Activated T-helper 1 cell treated with anti-CD3 and anti-CD28 coated beads, Interleukin-12 subunit alpha, Interleukin-12 subunit beta, Interleukin-2, Interleukin-4 antibody, amounts not matched to agents 30 ng/mL and 10 ng/mL and 1 ng/mL, durations not matched to agents 14 hours and 24 hours and 36 hours (primary cell): ENCODE measurements at regions not wholly inside any gene's neighbourhood (a gene's known extent, or its start where the extent isn't known, plus 50 kb on each side); places are given as distances from the start of the nearest gene placed in this dataset.
"Not testable (repeated sequence)": the region's sequence is repeated elsewhere in the genome, so short reads cannot be mapped to it uniquely, and the experiment has no call there.

ENCODE experiments used
- DNase-seq: peaks from one replicate; pipeline ENCODE4 v3.0.0; 2021; ENCODE audit warnings: low spot score
- H3K27ac Mint-ChIP-seq: one replicate; pipeline ENCODE4 v1.8.0; 2021; ENCODE audit warnings: mild to moderate bottlenecking, mixed read lengths
- H3K27me3 Mint-ChIP-seq: one replicate; pipeline ENCODE4 v1.8.0; 2022; ENCODE audit warnings: mild to moderate bottlenecking, moderate library complexity, mixed read lengths; ENCODE audit not compliant: insufficient read depth
- H3K36me3 Mint-ChIP-seq: one replicate; pipeline ENCODE4 v1.8.0; 2021; ENCODE audit warnings: low read depth, mixed read lengths
- H3K4me1 Mint-ChIP-seq: one replicate; pipeline ENCODE4 v1.8.0; 2021; ENCODE audit warnings: low read depth, mixed read lengths
- H3K4me3 Mint-ChIP-seq: one replicate; pipeline ENCODE4 v1.8.0; 2021; ENCODE audit warnings: mild to moderate bottlenecking, moderate library complexity, mixed read lengths
- H3K9me3 Mint-ChIP-seq: one replicate; pipeline ENCODE4 v1.8.0; 2021; ENCODE audit warnings: mixed read lengths
- intact Hi-C: fragments of 100-400 bp; cut with micrococcal nuclease; formaldehyde crosslinking; loops from one replicate; pipeline ENCODE4 v1.15.1; 2024

DNA sequence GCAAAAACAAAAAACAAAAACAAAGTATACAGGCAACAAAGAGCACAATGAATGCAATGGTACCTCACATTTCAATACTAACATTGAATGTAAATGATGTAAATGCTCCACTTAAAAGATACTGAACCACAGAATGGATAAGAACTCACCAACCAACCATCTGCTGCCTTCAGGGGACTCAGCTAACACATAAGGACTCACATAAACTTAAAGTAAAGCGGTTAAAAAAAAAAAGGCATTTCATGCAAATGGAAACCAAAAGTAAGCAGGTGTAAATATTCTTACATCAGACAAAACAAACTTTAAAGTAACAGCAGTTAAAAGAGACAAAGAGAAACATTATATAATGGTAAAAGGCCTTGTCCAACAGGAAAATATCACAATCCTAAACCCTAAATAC is 156.1 kb downstream of the LTN1 start:
- H3K4me3 Mint-ChIP-seq: peak overlapping the region; percentile 83
- intact Hi-C loops: loop anchor here (1.0 to 10.0 kb wide), 5 partner anchors 34 to 188 kb away; partner anchors contain the start of genes LTN1 and USP16
- peaks cover 15% of the 10 kb centered on the region for H3K36me3 Mint-ChIP-seq
- H3K27me3 Mint-ChIP-seq, DNase-seq: not testable (repeated sequence)
- peaks cover 64% of the 10 kb centered on the region for H3K4me1 Mint-ChIP-seq
- peak overlapping the region; percentile 93 for H3K27ac Mint-ChIP-seq
- H3K9me3 Mint-ChIP-seq: peaks cover 10% of the 10 kb centered on the region

DNA sequence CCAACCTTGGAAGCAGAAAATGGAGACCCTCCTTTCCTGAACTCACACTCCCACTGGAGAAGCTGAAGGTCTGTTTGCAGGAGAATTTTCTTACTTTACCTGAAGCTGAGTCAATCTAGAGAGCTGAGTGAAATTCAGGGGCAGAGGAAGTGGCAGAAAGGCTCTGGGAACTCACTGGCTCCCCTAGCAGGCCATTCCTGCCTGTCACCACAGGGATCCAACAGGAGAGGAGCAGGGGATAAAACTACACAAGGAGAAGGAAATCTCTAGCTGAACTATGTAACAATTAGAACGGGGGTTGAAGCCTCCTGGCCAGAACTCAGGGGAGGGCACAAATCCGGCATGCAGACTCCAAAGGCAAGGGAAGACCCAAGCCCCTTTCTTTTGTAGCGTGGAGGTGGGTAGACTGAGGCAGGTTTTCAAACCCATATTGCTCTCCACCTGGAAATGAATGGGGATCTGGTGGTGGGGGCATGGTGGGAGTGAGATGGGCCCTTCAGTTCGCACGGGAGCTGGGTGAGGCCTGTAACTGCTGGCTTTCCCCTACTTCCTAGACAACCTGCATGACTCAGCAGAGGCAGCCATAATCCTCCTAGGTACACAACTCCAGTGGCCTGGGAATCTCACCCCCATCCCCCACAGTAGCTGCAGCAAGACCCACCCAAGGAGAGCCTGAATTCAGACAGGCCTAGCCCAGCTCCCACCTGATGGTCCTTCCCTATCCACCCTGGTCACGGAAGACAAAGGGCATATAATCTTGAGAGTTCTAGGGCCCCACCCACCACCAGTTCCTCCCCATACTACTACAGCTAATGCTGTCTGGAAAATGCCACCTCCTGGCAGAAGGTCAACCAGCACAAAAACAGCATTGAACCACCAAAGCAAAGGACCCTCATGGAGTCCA is 158.1 kb downstream of the LTN1 start:
- no peak for DNase-seq
- H3K27ac Mint-ChIP-seq: peak overlapping the region; percentile 73
- intact Hi-C loops: loop anchor here (10.0 kb wide), 1 partner anchor 190 kb away; the partner anchor contains the start of gene USP16

DNA sequence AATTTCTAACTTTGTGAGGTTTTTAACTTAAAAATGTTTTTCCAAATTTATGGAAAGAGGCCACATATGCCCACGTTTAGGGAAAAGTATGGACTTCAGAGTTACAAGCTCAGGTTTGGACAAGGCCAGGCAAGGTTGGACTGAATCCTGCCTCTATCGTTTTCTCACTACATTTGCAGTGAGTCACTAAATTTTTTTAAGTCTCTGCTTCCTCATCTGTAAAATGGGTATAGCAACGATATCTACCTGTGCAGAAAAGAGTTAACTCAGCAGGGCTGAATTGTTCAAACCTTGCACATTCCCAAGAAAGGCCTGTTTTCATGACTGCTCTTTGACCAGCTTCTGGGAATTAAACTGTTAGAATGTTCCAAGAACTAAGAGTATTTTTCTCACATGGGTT is 159.1 kb downstream of the LTN1 start:
- H3K9me3 Mint-ChIP-seq: no peaks in the 10 kb centered on the region
- peak overlapping the region; percentile 88 for H3K27ac Mint-ChIP-seq
- intact Hi-C loops: loop anchor here (2.0 to 10.0 kb wide), 2 partner anchors 107 to 191 kb away; partner anchors contain the start of gene USP16
- H3K4me1 Mint-ChIP-seq: peaks cover 72% of the 10 kb centered on the region
- no peak for DNase-seq
- H3K27me3 Mint-ChIP-seq: peaks cover 2% of the 10 kb centered on the region
- peaks cover 17% of the 10 kb centered on the region for H3K36me3 Mint-ChIP-seq
- H3K4me3 Mint-ChIP-seq: peak overlapping the region; percentile 83

More for the DNA sequence above, 158.1 kb downstream of the LTN1 start:
- H3K4me3 Mint-ChIP-seq: peak overlapping the region; percentile 83
- H3K36me3 Mint-ChIP-seq: peaks cover 17% of the 10 kb centered on the region
- no peaks in the 10 kb centered on the region for H3K27me3 Mint-ChIP-seq
- H3K9me3 Mint-ChIP-seq: peaks cover 3% of the 10 kb centered on the region
- peaks cover 72% of the 10 kb centered on the region for H3K4me1 Mint-ChIP-seq

DNA sequence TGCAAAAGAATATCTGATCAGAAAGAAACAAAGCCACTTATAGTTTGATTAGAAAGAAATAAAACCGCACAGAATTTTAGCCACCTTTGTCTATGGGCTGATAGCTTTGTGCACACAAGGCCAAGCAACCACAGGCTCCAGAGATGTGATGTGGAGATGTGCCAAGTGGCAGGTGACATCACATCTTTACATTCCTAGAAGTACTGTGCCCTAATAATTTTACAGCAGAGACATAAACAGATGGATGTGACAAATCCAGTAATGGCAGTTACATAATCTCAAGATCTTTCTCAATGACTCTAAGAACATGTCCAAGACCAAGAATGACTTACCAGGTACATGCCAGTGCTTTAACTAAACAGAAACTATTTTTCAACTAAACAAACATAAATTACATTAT is 159.5 kb downstream of the LTN1 start:
- peaks cover 17% of the 10 kb centered on the region for H3K36me3 Mint-ChIP-seq
- no peaks in the 10 kb centered on the region for H3K9me3 Mint-ChIP-seq
- H3K27me3 Mint-ChIP-seq: peaks cover 2% of the 10 kb centered on the region
- H3K4me3 Mint-ChIP-seq: peak overlapping the region; percentile 43
- peak overlapping the region; percentile 88 for H3K27ac Mint-ChIP-seq
- H3K4me1 Mint-ChIP-seq: peaks cover 73% of the 10 kb centered on the region
- intact Hi-C loops: loop anchor here (2.0 to 10.0 kb wide), 2 partner anchors 108 to 192 kb away; partner anchors contain the start of gene USP16
- no peak for DNase-seq

DNA sequence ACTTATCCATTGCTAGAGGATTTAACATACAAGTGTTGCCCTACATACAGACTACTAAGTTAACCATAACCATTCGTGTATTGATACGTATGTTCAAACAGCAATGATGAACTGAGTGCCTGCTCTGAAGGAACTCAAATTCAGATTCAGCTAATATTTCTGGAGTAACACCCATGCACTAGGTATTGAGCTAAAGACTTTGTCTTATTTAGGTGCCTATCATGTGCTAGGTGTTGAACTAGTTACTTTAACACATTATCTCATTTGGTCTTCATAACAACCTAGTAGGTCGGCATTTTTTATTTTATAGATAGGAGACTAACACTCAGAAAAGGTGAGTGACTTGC is 160.0 kb downstream of the LTN1 start:
- peak overlapping the region; percentile 88 for H3K27ac Mint-ChIP-seq
- H3K4me1 Mint-ChIP-seq: peaks cover 74% of the 10 kb centered on the region
- H3K4me3 Mint-ChIP-seq: peak overlapping the region; percentile 43
- no peak for DNase-seq
- H3K9me3 Mint-ChIP-seq: no peaks in the 10 kb centered on the region
- intact Hi-C loops: loop anchor here (2.0 to 10.0 kb wide), 2 partner anchors 108 to 192 kb away; partner anchors contain the start of gene USP16
- peaks cover 2% of the 10 kb centered on the region for H3K27me3 Mint-ChIP-seq
- H3K36me3 Mint-ChIP-seq: peaks cover 15% of the 10 kb centered on the region

DNA sequence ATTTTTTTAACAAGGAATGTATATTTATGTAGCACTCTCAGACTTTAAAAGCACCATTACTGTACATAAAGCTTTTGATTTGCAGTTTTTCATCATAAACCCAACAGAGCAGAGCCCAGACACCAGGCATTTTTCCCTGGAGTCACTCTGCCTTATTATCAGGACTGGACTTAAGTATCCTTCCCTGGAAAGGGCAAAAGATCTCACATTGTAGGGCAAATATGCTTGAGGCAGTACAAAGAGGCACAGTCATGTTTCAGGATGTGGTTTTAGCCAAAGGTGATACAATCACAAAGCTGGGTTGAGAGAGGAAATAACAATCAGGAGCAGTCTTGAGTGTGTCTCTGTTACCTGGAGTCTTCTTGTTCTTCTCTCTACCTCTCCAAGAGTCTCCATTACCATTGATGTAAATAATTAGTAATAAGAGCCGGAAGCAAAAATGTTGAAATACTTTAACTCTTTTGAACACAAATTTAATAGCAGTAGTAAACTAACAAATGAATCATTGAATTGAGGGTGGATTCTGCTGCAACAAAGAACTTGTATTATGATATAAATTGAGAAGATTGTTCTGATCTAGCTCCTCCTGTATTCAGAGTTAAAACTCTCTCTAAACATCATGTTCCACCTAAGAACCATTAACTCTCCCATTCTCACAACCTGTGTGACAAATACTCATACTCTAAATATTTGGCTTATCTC is 160.5 kb downstream of the LTN1 start:
- peak; percentile 33 for DNase-seq
- peak overlapping the region; percentile 70 for H3K4me3 Mint-ChIP-seq
- intact Hi-C loops: loop anchor here (2.0 to 10.0 kb wide), 2 partner anchors 109 to 193 kb away; partner anchors contain the start of gene USP16
- peaks cover 2% of the 10 kb centered on the region for H3K27me3 Mint-ChIP-seq
- H3K36me3 Mint-ChIP-seq: peaks cover 13% of the 10 kb centered on the region
- peaks cover 74% of the 10 kb centered on the region for H3K4me1 Mint-ChIP-seq
- peak overlapping the region; percentile 88 for H3K27ac Mint-ChIP-seq
- no peaks in the 10 kb centered on the region for H3K9me3 Mint-ChIP-seq

DNA sequence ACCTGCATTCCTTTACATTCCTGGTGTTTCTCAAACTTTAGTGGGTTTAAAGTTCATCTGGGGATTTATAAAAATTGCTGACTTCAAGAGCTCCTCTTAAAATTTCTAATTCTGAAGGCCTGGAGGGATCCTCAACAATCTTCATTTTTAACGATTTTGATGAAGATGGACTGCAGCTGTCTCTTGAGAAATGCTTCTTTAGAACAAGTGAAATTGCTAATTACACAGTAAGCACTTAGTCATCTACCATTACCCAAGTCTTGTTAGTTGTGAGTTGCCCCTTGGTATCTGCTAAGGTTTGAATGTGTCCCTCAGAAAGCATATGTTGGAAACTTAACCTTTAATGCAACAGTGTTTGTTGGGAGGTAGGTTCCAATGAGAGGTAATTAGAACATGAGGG is 163.7 kb downstream of the LTN1 start:
- no peak overlapping the region for H3K27ac Mint-ChIP-seq
- H3K4me1 Mint-ChIP-seq: peaks cover 49% of the 10 kb centered on the region
- H3K9me3 Mint-ChIP-seq: no peaks in the 10 kb centered on the region
- no peak for DNase-seq
- intact Hi-C loops: no loop called here
- peaks cover 25% of the 10 kb centered on the region for H3K36me3 Mint-ChIP-seq
- peaks cover 2% of the 10 kb centered on the region for H3K27me3 Mint-ChIP-seq
- H3K4me3 Mint-ChIP-seq: no peak overlapping the region

DNA sequence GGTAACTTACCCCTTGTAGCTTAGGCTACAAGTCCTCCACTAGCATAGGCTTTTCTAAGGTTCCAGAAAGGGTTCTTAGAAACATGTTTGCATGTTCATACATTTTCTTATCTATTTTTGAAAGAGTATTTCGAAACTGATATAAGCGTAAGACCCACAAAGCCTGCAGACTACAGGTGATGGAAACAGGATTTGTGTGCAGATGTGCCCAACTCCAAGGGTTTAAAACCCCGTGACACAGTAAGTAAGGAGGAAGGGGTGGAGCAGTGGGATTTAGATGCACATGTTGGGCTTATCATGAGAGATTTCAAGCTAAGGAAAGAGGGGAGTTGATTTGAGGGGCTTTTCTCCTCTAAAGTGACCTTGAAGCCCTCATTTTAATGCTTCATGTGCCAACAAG is 164.7 kb downstream of the LTN1 start:
- Mint-ChIP-seq H3K4me1 (peaks cover 39% of the 10 kb centered on the region), H3K36me3 (peaks cover 26% of the 10 kb centered on the region), H3K9me3 (no peaks in the 10 kb centered on the region), H3K27me3 (peaks cover 2% of the 10 kb centered on the region), H3K27ac (no peak overlapping the region), H3K4me3 (no peak overlapping the region)
- DNase-seq: no peak
- intact Hi-C loops: no loop called here

DNA sequence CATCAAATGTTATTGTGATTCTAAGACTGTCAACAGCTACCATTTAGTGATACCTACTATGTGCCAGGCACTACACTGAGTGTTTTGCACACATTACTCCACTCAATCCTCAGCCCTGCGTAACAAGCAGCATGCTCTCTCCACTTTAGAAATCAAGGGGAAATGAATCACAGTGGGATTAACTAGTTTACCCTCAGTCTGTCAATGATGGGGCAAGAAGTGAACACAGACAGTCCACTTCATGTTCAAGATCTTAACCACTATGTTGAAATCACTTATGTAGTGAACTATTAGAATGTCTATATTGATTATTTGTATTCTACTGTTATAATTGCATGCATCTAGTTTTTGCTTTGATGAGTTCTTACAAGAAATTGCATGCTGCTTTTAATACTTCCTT is 165.3 kb downstream of the LTN1 start:
- peaks cover 33% of the 10 kb centered on the region for H3K4me1 Mint-ChIP-seq
- H3K36me3 Mint-ChIP-seq: peaks cover 26% of the 10 kb centered on the region
- H3K9me3 Mint-ChIP-seq: no peaks in the 10 kb centered on the region
- H3K27me3 Mint-ChIP-seq: peaks cover 2% of the 10 kb centered on the region
- intact Hi-C loops: no loop called here
- H3K27ac Mint-ChIP-seq: no peak overlapping the region
- no peak overlapping the region for H3K4me3 Mint-ChIP-seq
- no peak for DNase-seq

DNA sequence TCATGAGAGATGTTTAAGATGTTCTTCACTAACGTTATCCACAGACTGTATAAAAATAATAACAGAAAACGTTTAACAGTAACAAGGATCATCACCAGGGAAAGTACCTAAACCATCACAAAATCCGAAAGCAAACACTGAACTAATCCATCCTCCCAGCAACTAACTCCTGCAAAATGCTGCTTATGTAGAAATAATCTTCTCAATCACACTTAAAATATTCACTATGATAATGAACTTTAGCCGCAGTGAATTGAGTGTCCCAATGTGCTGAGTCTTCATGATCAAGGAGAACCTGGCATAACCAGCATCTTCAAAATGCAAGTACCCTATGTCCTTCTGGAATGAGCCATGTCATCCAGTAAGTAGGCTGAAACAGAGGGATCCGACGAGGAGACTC is 166.1 kb downstream of the LTN1 start:
- intact Hi-C loops: no loop called here
- peaks cover 25% of the 10 kb centered on the region for H3K4me1 Mint-ChIP-seq
- no peak for DNase-seq
- H3K4me3 Mint-ChIP-seq: no peak overlapping the region
- no peaks in the 10 kb centered on the region for H3K9me3 Mint-ChIP-seq
- peaks cover 23% of the 10 kb centered on the region for H3K36me3 Mint-ChIP-seq
- H3K27me3 Mint-ChIP-seq: peaks cover 2% of the 10 kb centered on the region
- H3K27ac Mint-ChIP-seq: no peak overlapping the region

DNA sequence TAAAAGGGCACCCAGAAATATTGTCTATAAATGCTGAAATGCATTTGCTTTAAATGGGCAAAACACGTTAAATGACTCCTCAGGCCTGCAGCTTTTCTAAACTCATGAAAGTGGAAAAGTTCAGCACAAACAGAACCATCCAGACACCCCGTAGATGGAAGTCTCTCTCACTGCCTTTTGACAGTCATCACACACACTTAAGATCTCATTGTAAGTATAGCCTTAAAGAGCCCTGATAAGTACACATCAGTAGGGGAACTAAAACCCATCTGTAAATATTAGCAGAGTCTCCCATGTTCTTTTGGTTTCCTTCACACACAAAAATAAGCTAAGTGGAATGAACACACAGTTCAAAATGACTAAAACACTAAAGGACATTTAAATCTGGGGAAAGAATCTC is 166.7 kb downstream of the LTN1 start:
- Mint-ChIP-seq H3K4me1 (peaks cover 23% of the 10 kb centered on the region), H3K9me3 (no peaks in the 10 kb centered on the region), H3K36me3 (peaks cover 29% of the 10 kb centered on the region), H3K4me3 (no peak overlapping the region), H3K27me3 (peaks cover 2% of the 10 kb centered on the region), H3K27ac (no peak overlapping the region)
- intact Hi-C loops: no loop called here
- no peak for DNase-seq

DNA sequence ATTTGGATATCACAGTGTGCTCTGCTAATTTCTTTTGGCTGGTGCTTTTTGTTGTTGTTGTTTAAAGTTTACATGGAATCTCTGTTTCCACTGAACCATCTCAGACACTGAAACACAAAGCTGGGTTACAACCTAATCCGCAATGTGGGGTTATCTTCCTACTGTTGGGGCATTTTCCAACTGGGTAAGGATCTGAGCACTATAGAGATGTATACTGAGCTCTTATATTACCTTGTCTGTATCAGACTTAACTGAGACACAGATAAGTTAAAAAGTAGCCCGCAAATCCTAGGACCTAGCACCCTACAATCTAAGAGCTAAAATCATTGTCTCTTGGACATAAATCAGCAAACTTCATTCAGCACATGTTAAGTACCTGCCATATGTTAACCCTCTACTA is 169.2 kb downstream of the LTN1 start:
- H3K27ac Mint-ChIP-seq: no peak overlapping the region
- peaks cover 18% of the 10 kb centered on the region for H3K4me1 Mint-ChIP-seq
- H3K4me3 Mint-ChIP-seq: no peak overlapping the region
- no peaks in the 10 kb centered on the region for H3K9me3 Mint-ChIP-seq
- no peaks in the 10 kb centered on the region for H3K27me3 Mint-ChIP-seq
- intact Hi-C loops: no loop called here
- no peak for DNase-seq
- peaks cover 38% of the 10 kb centered on the region for H3K36me3 Mint-ChIP-seq
